H9 (cell line): ENCODE measurements at regions not wholly inside any gene's neighbourhood (a gene's known extent, or its start where the extent isn't known, plus 50 kb on each side); places are given as distances from the start of the nearest gene placed in this dataset.

ENCODE experiments used
- DNase-seq: peaks from one replicate; pipeline ENCODE4 v3.0.0-alpha.2; 2017
- H2AFZ ChIP-seq: one replicate; pipeline ENCODE4 v1.6.1; 2013; ENCODE audit warnings: mild to moderate bottlenecking, low read length, control low read depth, moderate library complexity
- H2AK5ac ChIP-seq: 2 replicates; pipeline ENCODE4 v1.6.1; 2013; ENCODE audit warnings: low read length, control low read depth, mixed read lengths; ENCODE audit not compliant: insufficient read length
- H2BK120ac ChIP-seq: one replicate; pipeline ENCODE4 v1.6.1; 2013; ENCODE audit warnings: low read depth, mild to moderate bottlenecking, low read length, control low read depth, inconsistent platforms; ENCODE audit not compliant: poor library complexity, severe bottlenecking
- H2BK12ac ChIP-seq: 2 replicates; pipeline ENCODE4 v1.6.1; 2013; ENCODE audit warnings: low read length, control low read depth, mixed read lengths, low read depth; ENCODE audit not compliant: insufficient read length
- H2BK15ac ChIP-seq: 2 replicates; pipeline ENCODE4 v1.6.1; 2013; ENCODE audit warnings: low read depth, low read length, control low read depth
- H2BK20ac ChIP-seq: one replicate; pipeline ENCODE4 v1.6.1; 2013; ENCODE audit warnings: low read depth, mild to moderate bottlenecking, low read length, control low read depth, inconsistent platforms; ENCODE audit not compliant: poor library complexity, severe bottlenecking
- H2BK5ac ChIP-seq: 2 replicates; pipeline ENCODE4 v1.6.1; 2013; ENCODE audit warnings: low read length, control low read depth, mixed read lengths; ENCODE audit not compliant: insufficient read length
- H3K14ac ChIP-seq: 2 replicates; pipeline ENCODE4 v1.6.1; 2013; ENCODE audit warnings: low read length, control low read depth; ENCODE audit not compliant: insufficient read depth
- H3K18ac ChIP-seq: 2 replicates; pipeline ENCODE4 v1.6.1; 2013; ENCODE audit warnings: low read depth, mild to moderate bottlenecking, mixed read lengths, low read length, control low read depth; ENCODE audit not compliant: insufficient read length
- H3K23ac ChIP-seq: 2 replicates; pipeline ENCODE4 v1.6.1; 2013; ENCODE audit warnings: low read length, control low read depth, mixed read lengths, low read depth; ENCODE audit not compliant: insufficient read length
- H3K23me2 ChIP-seq: 2 replicates; pipeline ENCODE4 v1.6.1; 2013; ENCODE audit warnings: low read depth, mild to moderate bottlenecking, mixed read lengths, low read length, control low read depth; ENCODE audit not compliant: insufficient read length, poor library complexity, severe bottlenecking
- H3K27ac ChIP-seq: 2 replicates; pipeline ENCODE4 v1.5.1; 2013; ENCODE audit warnings: low read length, control low read depth, mixed read lengths, low read depth; ENCODE audit not compliant: insufficient read length
- H3K27me3 ChIP-seq: 2 replicates; pipeline ENCODE4 v1.6.1; 2013; ENCODE audit warnings: low read length, control low read depth, inconsistent platforms; ENCODE audit not compliant: insufficient read depth
- H3K4ac ChIP-seq: 2 replicates; pipeline ENCODE4 v1.6.1; 2013; ENCODE audit warnings: low read depth, mild to moderate bottlenecking, control low read depth, inconsistent platforms, low read length, moderate library complexity
- H3K4me1 ChIP-seq: 2 replicates; pipeline ENCODE4 v1.6.1; 2013; ENCODE audit warnings: low read length, control low read depth, inconsistent platforms; ENCODE audit not compliant: insufficient read depth
- H3K4me2 ChIP-seq: 2 replicates; pipeline ENCODE4 v1.6.1; 2013; ENCODE audit warnings: low read length, control low read depth, mixed read lengths; ENCODE audit not compliant: insufficient read length, insufficient read depth
- H3K56ac ChIP-seq: 2 replicates; pipeline ENCODE4 v1.6.1; 2013; ENCODE audit warnings: low read depth, mild to moderate bottlenecking, mixed read lengths, low read length, control low read depth; ENCODE audit not compliant: insufficient read length
- H3K79me1 ChIP-seq: 2 replicates; pipeline ENCODE4 v1.6.1; 2013; ENCODE audit warnings: low read depth, mild to moderate bottlenecking, moderate library complexity, low read length, control low read depth, inconsistent platforms; ENCODE audit not compliant: insufficient read depth, poor library complexity, severe bottlenecking
- H3K79me2 ChIP-seq: 2 replicates; pipeline ENCODE4 v1.6.1; 2013; ENCODE audit warnings: low read length, control low read depth, inconsistent platforms; ENCODE audit not compliant: insufficient read depth
- H3K9ac ChIP-seq: 2 replicates; pipeline ENCODE4 v1.6.1; 2013; ENCODE audit warnings: low read length, control low read depth, mixed read lengths; ENCODE audit not compliant: insufficient read length; ENCODE audit errors: extremely low read depth
- H3K9me3 ChIP-seq: one replicate; pipeline ENCODE4 v1.6.1; 2013; ENCODE audit warnings: low read depth, low read length, inconsistent platforms; ENCODE audit not compliant: control insufficient read depth
- H3T11ph ChIP-seq: one replicate; pipeline ENCODE4 v1.6.1; 2013; ENCODE audit warnings: mild to moderate bottlenecking, low read length, control low read depth, inconsistent platforms
- H4K20me1 ChIP-seq: one replicate; pipeline ENCODE4 v1.6.1; 2013; ENCODE audit not compliant: control insufficient read depth, insufficient read length, insufficient read depth
- H4K5ac ChIP-seq: 2 replicates; pipeline ENCODE4 v1.6.1; 2013; ENCODE audit warnings: low read depth, mild to moderate bottlenecking, mixed read lengths, low read length, control low read depth; ENCODE audit not compliant: insufficient read length
- H4K8ac ChIP-seq: replicated peaks from 2 replicates; pipeline ENCODE4 v1.6.1; 2013; ENCODE audit warnings: low read length, control low read depth, mixed read lengths, low read depth; ENCODE audit not compliant: insufficient read length
- H4K91ac ChIP-seq: 2 replicates; pipeline ENCODE4 v1.6.1; 2013; ENCODE audit warnings: low read depth, mild to moderate bottlenecking, moderate library complexity, mixed read lengths, low read length, control low read depth; ENCODE audit not compliant: insufficient read length
- H3K27ac Mint-ChIP-seq, 3 experiments: 2 replicates in 2 of 3; 3 replicates in 1 of 3; pipeline ENCODE4 v1.8.0; 2020 to 2021; ENCODE audit warnings: mixed read lengths in 3 of 3, mild to moderate bottlenecking in 1 of 3, moderate library complexity in 1 of 3
- H3K27me3 Mint-ChIP-seq: 2 replicates; pipeline ENCODE4 v1.8.0; 2021; ENCODE audit warnings: low read depth, mild to moderate bottlenecking, moderate library complexity, mixed read lengths
- H3K36me3 Mint-ChIP-seq, 3 experiments: 2 replicates in 2 of 3; 3 replicates in 1 of 3; pipeline ENCODE4 v1.8.0; 2020 to 2021; ENCODE audit warnings: low read depth in 3 of 3, mixed read lengths in 3 of 3; ENCODE audit not compliant: insufficient read depth in 1 of 3
- H3K4me1 Mint-ChIP-seq, 2 experiments: 2 replicates each; pipeline ENCODE4 v1.8.0; 2020; ENCODE audit warnings: mixed read lengths in 2 of 2
- H3K4me3 Mint-ChIP-seq, 2 experiments: 2 replicates in 1 of 2; 3 replicates in 1 of 2; pipeline ENCODE4 v1.8.0; 2020 to 2021; ENCODE audit warnings: mild to moderate bottlenecking in 2 of 2, mixed read lengths in 2 of 2, moderate library complexity in 1 of 2
- H3K9me3 Mint-ChIP-seq, 2 experiments: 2 replicates in 1 of 2; 3 replicates in 1 of 2; pipeline ENCODE4 v1.8.0; 2020; ENCODE audit warnings: mild to moderate bottlenecking in 2 of 2, mixed read lengths in 2 of 2, moderate library complexity in 1 of 2
- CTCF ChIP-seq: fragments of 200-600 bp; sonication (generic); conservative IDR thresholded peaks from 3 replicates; pipeline ENCODE4 v1.8.0; 2021; ENCODE audit warnings: antibody characterized with exemption, mild to moderate bottlenecking
- WGBS: extraction: QIAGEN DNeasy Blood & Tissue Kit; methylation state at CpG from one replicate; pipeline ENCODE4 v1.1.7; 2013; ENCODE audit warnings: missing lambda C conversion rate, low lambda C conversion rate, mixed read lengths; ENCODE audit not compliant: insufficient read length; ENCODE audit errors: extremely low coverage; 5-methylcytosine and 5-hydroxymethylcytosine counted together

GRCh38 chrX:84709987-84710386, 207.7 kb upstream of the HDX start:
- H2BK120ac ChIP-seq: no peak overlapping the region
- no peak overlapping the region for H2AFZ ChIP-seq
- H3K14ac ChIP-seq: no peak overlapping the region
- no peak overlapping the region for H3K23ac ChIP-seq
- H3K27ac Mint-ChIP-seq: peak overlapping the region; percentile 61 to 95 (median 62); a peak in 5 of 7 replicates
- H3K4me1 Mint-ChIP-seq: peaks cover 26 to 29% of the 10 kb centered on the region in 2 experiments
- H3K36me3 Mint-ChIP-seq: peaks cover 0 to 4% (median 2%) of the 10 kb centered on the region in 3 experiments; a peak in 3 of 7 replicates
- H2BK12ac ChIP-seq: no peak overlapping the region
- no peaks in the 10 kb centered on the region for H3K9me3 ChIP-seq
- H3K4ac ChIP-seq: no peak overlapping the region
- no peaks in the 10 kb centered on the region for H3K23me2 ChIP-seq
- no peak overlapping the region for H3K9ac ChIP-seq
- DNase-seq: no peak
- H2BK5ac ChIP-seq: no peak overlapping the region
- no peaks in the 10 kb centered on the region for H3K27me3 Mint-ChIP-seq
- TF ChIP-seq CTCF: no peak
- H3K27me3 ChIP-seq: no peaks in the 10 kb centered on the region
- H4K5ac ChIP-seq: no peak overlapping the region
- H4K20me1 ChIP-seq: no peaks in the 10 kb centered on the region
- no peak overlapping the region for H2BK15ac ChIP-seq
- no peak overlapping the region for H4K91ac ChIP-seq
- H3T11ph ChIP-seq: no peak overlapping the region
- no peak overlapping the region for H3K27ac ChIP-seq
- H2BK20ac ChIP-seq: no peak overlapping the region
- H2AK5ac ChIP-seq: no peak overlapping the region
- no peak overlapping the region for H3K56ac ChIP-seq
- no peak overlapping the region for H3K4me2 ChIP-seq
- no peaks in the 10 kb centered on the region for H3K79me2 ChIP-seq
- 0 out of 2 replicates have a peak, but pooled peaks cover 4% of the 10 kb centered on the region for H3K4me1 ChIP-seq
- H3K18ac ChIP-seq: no peak overlapping the region
- H4K8ac ChIP-seq: no peak overlapping the region
- H3K4me3 Mint-ChIP-seq: peak overlapping the region in 1 of 2 experiments; percentile 50; a peak in 1 of 5 replicates
- WGBS: no CpG with 5 or more reads among the region's 2 CpGs
- H3K9me3 Mint-ChIP-seq: peaks cover 37 to 39% of the 10 kb centered on the region in 2 experiments
- H3K79me1 ChIP-seq: no peaks in the 10 kb centered on the region
